ENCODE measurements at regions not wholly inside any gene's neighbourhood (a gene's known extent, or its start where the extent isn't known, plus 50 kb on each side); places are given as distances from the start of the nearest gene placed in this dataset.

GRCh38 chr3:145183261-145183660 is 977.7 kb downstream of the PLOD2 start:
- H3K9me1 ChIP-seq (ENCODE audit: control insufficient read depth, extremely low read depth, insufficient read depth, low read length) = no peaks in the 10 kb centered on the region
- H3K36me3 ChIP-seq (ENCODE audit: control insufficient read depth in 2 of 2, extremely low read depth in 1 of 2, insufficient read depth in 2 of 2, low read length in 2 of 2) = no peaks in the 10 kb centered on the region
- no peaks in the 10 kb centered on the region for H3K9me3 ChIP-seq (ENCODE audit: control insufficient read depth, low read depth, low read length)
- no peak overlapping the region for H3K27ac ChIP-seq (ENCODE audit: control insufficient read depth, insufficient read depth, low read length)
- no peak for FAIRE-seq
- no peak overlapping the region for H3K4me3 ChIP-seq (ENCODE audit: control insufficient read depth in 2 of 3, extremely low read depth in 1 of 3, insufficient read depth in 2 of 3, low read depth in 1 of 3, low read length in 3 of 3)
- no peaks in the 10 kb centered on the region for H3K27me3 ChIP-seq (ENCODE audit: control insufficient read depth, extremely low read depth, insufficient read depth, low read length)
- DNase-seq (ENCODE audit: low read depth, low spot score) = no peak
- dilution Hi-C loops (cut with MboI; ENCODE audit: extremely low pct_ligation_motif_present, low sequenced_read_pairs) = no loop called here
- no peak overlapping the region for H3K4me2 ChIP-seq (ENCODE audit: control insufficient read depth, extremely low read depth, insufficient read depth, low read depth, low read length)
- no peaks in the 10 kb centered on the region for H3K79me2 ChIP-seq (ENCODE audit: control insufficient read depth, insufficient read depth, low read length)
- peak overlapping the region; percentile 91 for H2AFZ ChIP-seq (ENCODE audit: control insufficient read depth, low read length)
- H3K9ac ChIP-seq (ENCODE audit: control insufficient read depth, extremely low read depth, insufficient read depth, low read length) = no peak overlapping the region
- no peak for TF ChIP-seq EZH2 (IDR thresholded peaks at IDR 0.05; ENCODE audit: low read length)
- no peak for TF ChIP-seq CTCF (optimal IDR thresholded peaks at IDR 0.05 in 1 of 3, IDR thresholded peaks at IDR 0.05 in 1 of 3, conservative IDR thresholded peaks at IDR 0.05 in 1 of 3; ENCODE audit: extremely low read depth in 1 of 3, insufficient read depth in 2 of 3, low read length in 3 of 3)
- no peaks in the 10 kb centered on the region for H4K20me1 ChIP-seq (ENCODE audit: control insufficient read depth, extremely low read depth, insufficient read depth, low read length)
- peaks cover 3% of the 10 kb centered on the region for H3K4me1 ChIP-seq (ENCODE audit: control insufficient read depth, extremely low read depth, insufficient read depth, low read length)

- FAIRE-seq (no peak), DNase-seq (ENCODE audit: low read depth, low spot score) (no peak)
- no peaks in the 10 kb centered on the region for H3K4me1 ChIP-seq (ENCODE audit: control insufficient read depth, extremely low read depth, insufficient read depth, low read length)
- no peak overlapping the region for H2AFZ ChIP-seq (ENCODE audit: control insufficient read depth, low read length)
- dilution Hi-C loops (cut with MboI; ENCODE audit: extremely low pct_ligation_motif_present, low sequenced_read_pairs) = no loop called here
- H3K9me3 ChIP-seq (ENCODE audit: control insufficient read depth, low read depth, low read length) = no peaks in the 10 kb centered on the region
- no peaks in the 10 kb centered on the region for H3K9me1 ChIP-seq (ENCODE audit: control insufficient read depth, extremely low read depth, insufficient read depth, low read length)
- no peaks in the 10 kb centered on the region for H4K20me1 ChIP-seq (ENCODE audit: control insufficient read depth, extremely low read depth, insufficient read depth, low read length)
- H3K27ac ChIP-seq (ENCODE audit: control insufficient read depth, insufficient read depth, low read length) = no peak overlapping the region
- no peaks in the 10 kb centered on the region for H3K79me2 ChIP-seq (ENCODE audit: control insufficient read depth, insufficient read depth, low read length)
- H3K36me3 ChIP-seq (ENCODE audit: control insufficient read depth in 2 of 2, extremely low read depth in 1 of 2, insufficient read depth in 2 of 2, low read length in 2 of 2) = no peaks in the 10 kb centered on the region
- H3K4me2 ChIP-seq (ENCODE audit: control insufficient read depth, extremely low read depth, insufficient read depth, low read depth, low read length) = no peak overlapping the region
- H3K9ac ChIP-seq (ENCODE audit: control insufficient read depth, extremely low read depth, insufficient read depth, low read length) = no peak overlapping the region
- TF ChIP-seq EZH2 (IDR thresholded peaks at IDR 0.05; ENCODE audit: low read length) (no peak), CTCF (optimal IDR thresholded peaks at IDR 0.05 in 1 of 3, IDR thresholded peaks at IDR 0.05 in 1 of 3, conservative IDR thresholded peaks at IDR 0.05 in 1 of 3; ENCODE audit: extremely low read depth in 1 of 3, insufficient read depth in 2 of 3, low read length in 3 of 3) (no peak)
- no peak overlapping the region for H3K4me3 ChIP-seq (ENCODE audit: control insufficient read depth in 2 of 3, extremely low read depth in 1 of 3, insufficient read depth in 2 of 3, low read depth in 1 of 3, low read length in 3 of 3)
- no peaks in the 10 kb centered on the region for H3K27me3 ChIP-seq (ENCODE audit: control insufficient read depth, extremely low read depth, insufficient read depth, low read length)
These were observed 972.8 kb downstream of the PLOD2 start for GRCh38 chr3:145188079-145188770.
